ENCODE measurements at regions not wholly inside any gene's neighbourhood (a gene's known extent, or its start where the extent isn't known, plus 50 kb on each side); places are given as distances from the start of the nearest gene placed in this dataset.

- H4K20me1 ChIP-seq (ENCODE audit: control insufficient read depth, extremely low read depth, insufficient read depth, low read length) = no peaks in the 10 kb centered on the region
- no peaks in the 10 kb centered on the region for H3K36me3 ChIP-seq (ENCODE audit: control insufficient read depth in 2 of 2, extremely low read depth in 1 of 2, insufficient read depth in 2 of 2, low read length in 2 of 2)
- DNase-seq (ENCODE audit: low read depth, low spot score) (no peak), FAIRE-seq (no peak)
- H3K79me2 ChIP-seq (ENCODE audit: control insufficient read depth, insufficient read depth, low read length) = no peaks in the 10 kb centered on the region
- H3K9ac ChIP-seq (ENCODE audit: control insufficient read depth, extremely low read depth, insufficient read depth, low read length) = no peak overlapping the region
- H3K27ac ChIP-seq (ENCODE audit: control insufficient read depth, insufficient read depth, low read length) = no peak overlapping the region
- dilution Hi-C loops (cut with MboI; ENCODE audit: extremely low pct_ligation_motif_present, low sequenced_read_pairs) = loop anchor here (25.0 kb wide), 1 partner anchor 100 kb away; no protein-coding TSS in a partner anchor
- no peaks in the 10 kb centered on the region for H3K27me3 ChIP-seq (ENCODE audit: control insufficient read depth, extremely low read depth, insufficient read depth, low read length)
- no peaks in the 10 kb centered on the region for H3K9me3 ChIP-seq (ENCODE audit: control insufficient read depth, low read depth, low read length)
- no peak overlapping the region for H2AFZ ChIP-seq (ENCODE audit: control insufficient read depth, low read length)
- H3K4me1 ChIP-seq (ENCODE audit: control insufficient read depth, extremely low read depth, insufficient read depth, low read length) = no peaks in the 10 kb centered on the region
- TF ChIP-seq EZH2 (IDR thresholded peaks at IDR 0.05; ENCODE audit: low read length) (no peak), CTCF (optimal IDR thresholded peaks at IDR 0.05 in 1 of 3, IDR thresholded peaks at IDR 0.05 in 1 of 3, conservative IDR thresholded peaks at IDR 0.05 in 1 of 3; ENCODE audit: extremely low read depth in 1 of 3, insufficient read depth in 2 of 3, low read length in 3 of 3) (no peak)
- H3K4me3 ChIP-seq (ENCODE audit: control insufficient read depth in 2 of 3, extremely low read depth in 1 of 3, insufficient read depth in 2 of 3, low read depth in 1 of 3, low read length in 3 of 3) = no peak overlapping the region
- no peak overlapping the region for H3K4me2 ChIP-seq (ENCODE audit: control insufficient read depth, extremely low read depth, insufficient read depth, low read depth, low read length)
- H3K9me1 ChIP-seq (ENCODE audit: control insufficient read depth, extremely low read depth, insufficient read depth, low read length) = no peaks in the 10 kb centered on the region
Measured at GRCh38 chr9:31412081-31412480, 972.4 kb upstream of the ACO1 start.

GRCh38 chr9:31415164-31415563 lies 969.3 kb upstream of the ACO1 start:
- DNase-seq (ENCODE audit: low read depth, low spot score) = no peak
- no peak for TF ChIP-seq CTCF (optimal IDR thresholded peaks at IDR 0.05 in 1 of 3, IDR thresholded peaks at IDR 0.05 in 1 of 3, conservative IDR thresholded peaks at IDR 0.05 in 1 of 3; ENCODE audit: extremely low read depth in 1 of 3, insufficient read depth in 2 of 3, low read length in 3 of 3)
- no peak for TF ChIP-seq EZH2 (IDR thresholded peaks at IDR 0.05; ENCODE audit: low read length)
- H3K36me3 ChIP-seq (ENCODE audit: control insufficient read depth in 2 of 2, extremely low read depth in 1 of 2, insufficient read depth in 2 of 2, low read length in 2 of 2) = no peaks in the 10 kb centered on the region
- no peaks in the 10 kb centered on the region for H3K9me3 ChIP-seq (ENCODE audit: control insufficient read depth, low read depth, low read length)
- H3K79me2 ChIP-seq (ENCODE audit: control insufficient read depth, insufficient read depth, low read length) = no peaks in the 10 kb centered on the region
- H3K27ac ChIP-seq (ENCODE audit: control insufficient read depth, insufficient read depth, low read length) = no peak overlapping the region
- H3K4me3 ChIP-seq (ENCODE audit: control insufficient read depth in 2 of 3, extremely low read depth in 1 of 3, insufficient read depth in 2 of 3, low read depth in 1 of 3, low read length in 3 of 3) = no peak overlapping the region
- H3K4me2 ChIP-seq (ENCODE audit: control insufficient read depth, extremely low read depth, insufficient read depth, low read depth, low read length) = no peak overlapping the region
- H3K27me3 ChIP-seq (ENCODE audit: control insufficient read depth, extremely low read depth, insufficient read depth, low read length) = no peaks in the 10 kb centered on the region
- no peaks in the 10 kb centered on the region for H3K9me1 ChIP-seq (ENCODE audit: control insufficient read depth, extremely low read depth, insufficient read depth, low read length)
- no peaks in the 10 kb centered on the region for H3K4me1 ChIP-seq (ENCODE audit: control insufficient read depth, extremely low read depth, insufficient read depth, low read length)
- H3K9ac ChIP-seq (ENCODE audit: control insufficient read depth, extremely low read depth, insufficient read depth, low read length) = no peak overlapping the region
- H4K20me1 ChIP-seq (ENCODE audit: control insufficient read depth, extremely low read depth, insufficient read depth, low read length) = no peaks in the 10 kb centered on the region
- dilution Hi-C loops (cut with MboI; ENCODE audit: extremely low pct_ligation_motif_present, low sequenced_read_pairs) = loop anchor here (25.0 kb wide), 1 partner anchor 97 kb away; no protein-coding TSS in a partner anchor
- no peak for FAIRE-seq
- H2AFZ ChIP-seq (ENCODE audit: control insufficient read depth, low read length) = no peak overlapping the region

All from keratinocyte (primary cell).